SK-N-SH treated with all-trans-retinoic acid at 6 μM for 48 hours (cell line): ENCODE measurements at regions not wholly inside any gene's neighbourhood (a gene's known extent, or its start where the extent isn't known, plus 50 kb on each side); places are given as distances from the start of the nearest gene placed in this dataset.

Source experiments
- BACH2 ChIP-seq: fragments of 250-450 bp; sonication (Bioruptor Pico); IDR thresholded peaks from 2 replicates; pipeline ENCODE4 v1.9.0; 2021; ENCODE audit warnings: mild to moderate bottlenecking, borderline replicate concordance
- CREB5 ChIP-seq: fragments of 250-450 bp; sonication (Bioruptor Pico); IDR thresholded peaks from 2 replicates; pipeline ENCODE4 v1.5.1; 2020; ENCODE audit warnings: low read depth, mild to moderate bottlenecking, moderate library complexity
- CSDC2 ChIP-seq: fragments of 250-450 bp; sonication (Bioruptor Pico); IDR thresholded peaks from 2 replicates; pipeline ENCODE4 v1.5.0; 2020; ENCODE audit warnings: mild to moderate bottlenecking, moderate library complexity
- POU6F1 ChIP-seq: fragments of 250-450 bp; sonication (Bioruptor Pico); IDR thresholded peaks from 2 replicates; pipeline ENCODE4 v1.8.0; 2021; ENCODE audit warnings: low read depth, mild to moderate bottlenecking, moderate library complexity, borderline replicate concordance
- PPARA ChIP-seq: fragments of 250-450 bp; sonication (Bioruptor Pico); IDR thresholded peaks from 2 replicates; pipeline ENCODE4 v1.5.0; 2020; ENCODE audit warnings: mild to moderate bottlenecking, borderline replicate concordance
- RARB ChIP-seq: fragments of 250-450 bp; sonication (Bioruptor Pico); IDR thresholded peaks from 2 replicates; pipeline ENCODE4 v1.8.0; 2021; ENCODE audit warnings: mild to moderate bottlenecking, moderate library complexity
- SNAI2 ChIP-seq: fragments of 250-450 bp; sonication (Bioruptor Pico); IDR thresholded peaks from 2 replicates; pipeline ENCODE4 v1.5.0; 2020; ENCODE audit warnings: mild to moderate bottlenecking, moderate library complexity
- TSHZ2 ChIP-seq: fragments of 250-450 bp; sonication (Bioruptor Pico); IDR thresholded peaks from 2 replicates; pipeline ENCODE4 v1.5.0; 2020; ENCODE audit warnings: mild to moderate bottlenecking, moderate library complexity
- ZC3H10 ChIP-seq: fragments of 250-450 bp; sonication (Bioruptor Pico); IDR thresholded peaks from 2 replicates; pipeline ENCODE4 v1.5.1; 2021; ENCODE audit warnings: mild to moderate bottlenecking, moderate library complexity
- ZFP3 ChIP-seq: fragments of 250-450 bp; sonication (Bioruptor Pico); IDR thresholded peaks from 2 replicates; pipeline ENCODE4 v1.5.0; 2020; ENCODE audit warnings: mild to moderate bottlenecking, moderate library complexity
- ZNF70 ChIP-seq: fragments of 450-650 bp; formaldehyde crosslinking; IDR thresholded peaks from 2 replicates; pipeline ENCODE4 v1.5.0; 2020; ENCODE audit warnings: mild to moderate bottlenecking, moderate library complexity
- ZNF8 ChIP-seq: fragments of 450-650 bp; formaldehyde crosslinking; IDR thresholded peaks from 2 replicates; pipeline ENCODE4 v1.5.0; 2020; ENCODE audit warnings: mild to moderate bottlenecking, moderate library complexity
- TF ChIP-seq, protein P1 (sequence below): fragments of 250-450 bp; sonication (Bioruptor Pico); IDR thresholded peaks from 2 replicates; pipeline ENCODE4 v1.8.0; 2020; ENCODE audit warnings: mild to moderate bottlenecking, moderate library complexity, borderline replicate concordance

DNA sequence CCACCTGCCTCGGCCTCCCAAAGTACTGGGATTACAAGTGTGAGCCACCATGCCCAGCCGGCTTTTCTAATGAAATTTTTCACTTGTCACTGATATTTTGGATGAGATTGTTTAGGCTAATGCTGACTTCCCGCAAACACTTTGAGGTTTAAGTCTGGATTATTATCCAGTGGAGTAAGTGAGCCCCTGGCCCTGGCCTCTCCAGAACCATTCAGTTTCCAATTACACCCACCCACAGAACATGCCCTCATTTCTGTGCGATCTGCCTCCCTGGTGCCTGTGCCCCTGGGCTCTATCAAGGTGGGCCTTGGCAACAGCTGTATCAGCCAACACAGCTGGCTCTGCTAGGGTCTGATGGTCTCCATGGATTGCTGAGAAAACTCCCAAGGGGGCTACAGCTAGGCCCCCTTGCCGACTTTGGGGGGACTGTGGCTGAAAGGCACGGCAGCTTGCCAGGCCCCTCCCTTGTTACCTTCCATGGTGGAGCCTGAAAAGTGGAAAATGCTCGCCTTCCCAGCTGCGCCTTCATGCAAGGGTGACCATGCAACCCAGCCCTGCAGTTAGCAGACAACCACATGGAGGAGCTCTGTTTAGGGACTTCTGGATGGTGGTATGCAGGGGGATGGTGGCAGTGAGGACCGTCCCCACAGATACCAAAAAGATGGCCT is 288.9 kb downstream of the FAM43A start:
- TF ChIP-seq ZFP3 (CRISPR knock-in tag) (no peak), TSHZ2 (CRISPR knock-in tag) (no peak), RARB (CRISPR knock-in tag) (no peak), ZC3H10 (CRISPR knock-in tag) (no peak), BACH2 (CRISPR knock-in tag) (no peak), ZNF8 (no peak), POU6F1 (CRISPR knock-in tag) (no peak), CSDC2 (CRISPR knock-in tag) (no peak), CREB5 (CRISPR knock-in tag) (no peak), PPARA (CRISPR knock-in tag) (no peak), ZNF70 (CRISPR knock-in tag) (no peak), SNAI2 (CRISPR knock-in tag) (no peak)
- TF ChIP-seq, protein P1, sequence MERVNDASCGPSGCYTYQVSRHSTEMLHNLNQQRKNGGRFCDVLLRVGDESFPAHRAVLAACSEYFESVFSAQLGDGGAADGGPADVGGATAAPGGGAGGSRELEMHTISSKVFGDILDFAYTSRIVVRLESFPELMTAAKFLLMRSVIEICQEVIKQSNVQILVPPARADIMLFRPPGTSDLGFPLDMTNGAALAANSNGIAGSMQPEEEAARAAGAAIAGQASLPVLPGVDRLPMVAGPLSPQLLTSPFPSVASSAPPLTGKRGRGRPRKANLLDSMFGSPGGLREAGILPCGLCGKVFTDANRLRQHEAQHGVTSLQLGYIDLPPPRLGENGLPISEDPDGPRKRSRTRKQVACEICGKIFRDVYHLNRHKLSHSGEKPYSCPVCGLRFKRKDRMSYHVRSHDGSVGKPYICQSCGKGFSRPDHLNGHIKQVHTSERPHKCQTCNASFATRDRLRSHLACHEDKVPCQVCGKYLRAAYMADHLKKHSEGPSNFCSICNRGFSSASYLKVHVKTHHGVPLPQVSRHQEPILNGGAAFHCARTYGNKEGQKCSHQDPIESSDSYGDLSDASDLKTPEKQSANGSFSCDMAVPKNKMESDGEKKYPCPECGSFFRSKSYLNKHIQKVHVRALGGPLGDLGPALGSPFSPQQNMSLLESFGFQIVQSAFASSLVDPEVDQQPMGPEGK (CRISPR knock-in tag) = no peak
